HG03342 (cell line): ENCODE measurements at regions not wholly inside any gene's neighbourhood (a gene's known extent, or its start where the extent isn't known, plus 50 kb on each side); places are given as distances from the start of the nearest gene placed in this dataset.

Experiments
- ATAC-seq: cut with Tn5 transposase; IDR thresholded peaks from one replicate; pipeline ENCODE4 v1.9.1; 2021; ENCODE audit warnings: mild to moderate bottlenecking, moderate library complexity; ENCODE audit not compliant: unreplicated experiment

DNA sequence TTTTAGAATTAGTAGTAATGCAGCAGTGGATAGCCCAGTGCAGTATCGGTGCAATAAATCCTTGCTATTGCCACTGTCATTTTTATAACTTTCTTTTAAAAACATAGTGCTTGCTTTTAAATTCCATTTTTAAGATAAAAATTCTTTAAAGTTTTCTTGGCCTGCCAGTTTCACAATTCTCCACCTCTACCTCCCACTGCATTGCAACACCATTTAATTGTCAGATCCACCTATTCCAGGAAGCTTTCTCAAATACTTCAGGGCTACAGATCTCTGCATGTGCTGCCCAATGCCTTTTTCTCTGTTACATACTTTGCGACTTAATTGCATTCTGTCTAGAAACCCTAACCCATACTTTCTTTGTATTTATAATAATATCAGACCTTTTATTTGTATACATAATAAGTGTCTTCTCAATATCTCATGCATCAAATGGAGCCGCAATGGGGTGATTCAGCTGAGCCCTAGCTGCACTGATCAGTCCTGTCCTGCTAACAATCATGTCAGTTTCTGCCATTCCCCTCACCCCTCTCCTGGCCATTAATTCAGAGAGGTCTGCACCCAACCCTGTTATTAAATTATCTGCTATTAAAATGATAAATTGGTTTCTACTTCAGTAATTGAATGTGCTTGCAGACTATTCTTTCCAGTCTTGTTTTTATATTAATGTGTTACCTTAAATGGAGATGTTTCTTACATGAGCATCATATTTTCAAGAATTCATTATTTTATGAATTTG, 193.1 kb downstream of the SLIT2 start:
- ATAC-seq = no peak

DNA sequence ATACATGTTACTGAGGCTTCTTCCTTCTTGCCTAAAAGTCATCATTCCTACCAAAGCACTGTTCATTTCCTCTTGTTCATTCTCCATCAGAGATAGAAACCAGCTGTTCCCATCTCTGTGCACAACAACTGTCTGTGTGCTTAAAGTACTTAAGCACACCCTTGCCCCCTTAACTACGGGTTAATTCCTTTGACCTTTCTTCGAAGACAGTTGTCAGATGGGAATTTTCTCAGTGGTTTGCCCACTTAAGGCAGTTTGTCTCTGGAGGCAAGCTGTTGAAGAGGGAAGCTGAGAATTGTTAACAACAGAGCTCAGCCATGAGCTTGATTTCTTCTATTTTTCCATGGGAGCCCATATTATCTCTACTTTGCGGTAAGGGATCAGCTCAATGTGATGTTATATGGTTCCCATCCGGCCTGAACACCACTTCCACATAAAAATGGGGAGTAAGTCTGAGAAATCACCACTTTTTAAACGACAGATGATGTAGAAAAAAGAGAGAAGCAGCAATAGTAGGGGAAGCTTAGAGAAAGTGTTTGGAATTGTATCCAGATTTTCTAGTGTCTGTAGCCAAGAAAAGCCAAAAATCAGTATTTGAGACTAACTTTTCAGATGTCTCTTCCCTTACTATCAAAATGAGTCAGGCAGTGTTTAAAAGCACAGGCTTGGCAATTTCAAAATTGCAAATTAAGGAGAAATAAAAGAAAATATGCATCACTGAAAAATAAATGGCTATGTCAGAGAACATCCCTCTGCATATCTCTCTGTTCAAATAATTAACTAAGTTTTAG, 194.4 kb downstream of the SLIT2 start:
- ATAC-seq = no peak

DNA sequence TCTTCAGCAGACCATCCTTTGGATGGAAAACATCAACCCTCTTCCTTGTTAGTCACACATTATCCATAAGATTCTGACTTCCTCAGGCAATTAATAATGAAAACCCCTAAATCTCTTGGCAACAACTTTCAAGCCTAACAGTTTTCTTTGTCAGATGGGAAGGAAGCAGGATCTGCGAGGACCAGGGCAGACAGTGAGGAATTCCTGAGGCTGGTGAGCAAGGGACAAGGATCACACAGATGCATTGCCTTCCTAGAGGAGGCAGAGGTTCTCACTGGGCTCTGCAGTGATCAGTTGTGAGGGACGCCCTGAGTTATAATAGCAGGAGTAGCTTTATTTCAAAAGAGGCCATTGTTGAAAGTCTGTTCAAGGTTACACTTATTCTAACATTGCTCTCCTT, 195.4 kb downstream of the SLIT2 start:
- no peak for ATAC-seq

DNA sequence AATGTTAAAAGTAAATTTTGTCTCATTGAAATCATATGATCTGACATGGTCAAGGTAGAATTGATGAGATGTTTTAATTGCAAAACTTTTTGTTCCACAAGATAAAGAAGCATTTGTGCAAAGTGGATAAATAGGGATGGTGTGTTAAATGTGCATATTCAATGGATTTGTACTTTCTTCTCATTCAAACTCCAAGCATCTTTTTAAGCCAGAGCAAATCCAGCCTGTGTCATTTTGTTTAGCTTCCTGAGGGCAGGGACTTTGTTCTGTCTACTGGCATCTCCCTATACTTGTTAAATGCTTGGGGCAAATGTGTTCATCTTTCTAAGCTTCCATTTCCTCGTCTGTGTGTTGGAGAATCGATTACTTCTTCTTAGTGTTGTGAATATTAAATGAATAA, 200.3 kb downstream of the SLIT2 start:
- ATAC-seq = no peak

DNA sequence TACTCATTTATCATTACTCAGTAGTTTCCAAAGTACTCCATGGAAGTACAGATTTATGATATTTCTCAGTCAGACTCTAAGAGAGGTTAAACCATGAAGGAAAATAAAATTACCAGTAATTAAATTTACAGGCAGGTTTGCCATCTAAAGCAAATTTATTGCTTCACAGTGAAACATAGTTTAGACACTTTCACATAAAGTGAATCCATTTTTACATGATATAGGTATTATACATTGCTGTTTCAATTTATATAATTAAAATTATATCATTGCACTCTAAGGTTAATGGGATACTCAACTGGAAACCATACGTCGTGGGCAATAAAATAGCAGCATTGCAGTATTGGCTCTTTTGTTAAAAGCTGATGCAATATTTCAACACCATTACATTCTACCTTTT, 202.8 kb downstream of the SLIT2 start:
- no peak for ATAC-seq

DNA sequence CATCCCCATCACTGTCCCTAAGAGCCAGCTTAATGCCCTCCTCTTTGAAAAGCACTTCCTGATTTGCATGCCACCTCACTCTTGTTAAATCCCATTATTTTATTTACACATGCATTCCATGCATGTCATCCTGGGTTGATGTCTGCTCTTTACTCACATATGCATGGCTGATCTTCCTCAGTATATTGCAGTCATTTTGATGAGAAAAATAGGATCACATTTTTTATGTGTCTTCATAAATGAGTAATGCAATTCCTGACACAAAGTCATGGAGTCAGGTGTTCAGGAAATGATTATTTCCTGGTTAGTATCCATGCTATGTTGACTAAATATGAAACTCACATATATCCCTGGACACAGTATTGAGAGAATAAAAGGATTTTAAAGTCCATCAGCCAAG, 204.7 kb downstream of the SLIT2 start:
- no peak for ATAC-seq

DNA sequence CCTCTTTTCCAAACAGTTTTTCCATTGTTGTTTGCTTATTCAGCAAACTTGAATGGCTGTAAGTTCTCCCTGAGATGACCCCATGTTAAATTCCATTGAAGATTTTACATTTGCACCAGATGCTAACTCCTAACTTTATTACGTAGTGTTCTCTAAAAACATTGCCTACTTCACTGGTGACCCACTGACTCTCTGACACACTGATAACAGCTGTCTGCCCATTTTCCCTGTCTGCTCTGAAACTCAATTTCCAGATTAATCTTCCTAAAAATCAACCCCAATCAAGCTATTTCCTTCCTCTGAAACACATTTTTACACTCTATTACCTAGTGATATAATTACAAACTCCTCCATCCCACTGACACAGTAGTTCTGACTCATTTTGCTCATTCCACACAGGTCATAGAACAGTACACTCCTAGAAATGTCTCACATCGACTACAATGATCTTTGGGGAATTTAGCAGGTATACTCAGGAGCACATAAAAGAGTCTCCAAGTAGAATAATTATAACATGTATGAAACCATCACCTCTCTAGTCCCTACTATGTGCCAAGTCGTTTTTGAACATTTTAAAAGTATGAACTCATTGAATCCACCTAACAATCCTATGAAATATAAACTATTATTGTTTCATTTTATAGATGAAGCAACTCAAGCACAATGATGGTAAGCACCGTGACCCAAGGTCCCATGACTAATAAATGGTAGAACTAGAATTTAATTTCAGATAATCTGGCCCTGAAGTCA, 210.9 kb downstream of the SLIT2 start:
- no peak for ATAC-seq

DNA sequence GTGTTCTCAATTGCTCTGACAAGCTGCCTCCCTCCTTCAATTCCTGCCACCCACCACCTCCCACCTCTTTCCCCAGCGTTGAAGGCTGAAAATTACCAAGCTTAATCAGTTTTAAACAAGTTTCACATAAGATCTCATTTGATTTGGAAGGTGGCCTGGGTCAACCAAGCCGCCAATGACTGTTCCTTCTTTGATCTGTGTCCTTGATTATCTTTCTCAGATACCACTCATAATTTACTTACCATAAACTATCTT, 211.4 kb downstream of the SLIT2 start:
- ATAC-seq = no peak

DNA sequence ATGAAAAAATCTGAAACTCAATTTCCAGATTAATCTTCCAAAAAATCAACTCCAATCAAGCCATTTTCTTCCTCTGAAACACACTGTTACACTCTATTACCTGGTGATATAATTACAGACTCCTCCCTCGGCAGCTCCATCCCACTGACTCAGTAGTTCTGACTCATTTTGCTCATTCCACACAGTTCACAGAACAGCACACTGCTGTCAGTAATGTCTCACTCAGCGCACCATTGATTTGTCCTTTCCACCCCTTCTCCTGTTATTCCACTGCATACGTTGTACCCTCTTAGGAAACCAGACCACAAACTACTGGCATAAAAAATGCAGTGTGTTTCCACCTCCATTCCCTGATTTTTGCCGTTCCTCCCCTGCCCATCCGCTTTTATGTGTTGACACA, 212.7 kb downstream of the SLIT2 start:
- no peak for ATAC-seq

DNA sequence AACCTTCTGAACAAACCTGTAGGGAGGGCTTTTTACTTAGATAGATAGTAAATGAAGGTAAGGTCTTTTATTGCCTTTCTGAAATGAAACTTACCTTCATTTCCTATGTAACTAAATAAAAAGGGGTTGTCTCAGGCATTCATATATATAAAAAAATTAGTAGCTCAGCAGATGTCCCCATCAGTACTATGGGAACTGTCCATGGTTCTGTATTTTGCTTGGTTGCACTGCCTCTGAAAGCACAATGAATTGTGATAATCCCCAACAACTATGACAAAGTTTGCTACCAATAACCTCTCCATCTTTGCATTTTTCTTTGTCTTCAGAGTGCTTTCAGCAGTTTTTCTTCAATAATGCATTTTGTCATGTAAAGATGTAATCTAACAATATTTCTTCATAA, 222.4 kb downstream of the SLIT2 start:
- ATAC-seq = no peak

DNA sequence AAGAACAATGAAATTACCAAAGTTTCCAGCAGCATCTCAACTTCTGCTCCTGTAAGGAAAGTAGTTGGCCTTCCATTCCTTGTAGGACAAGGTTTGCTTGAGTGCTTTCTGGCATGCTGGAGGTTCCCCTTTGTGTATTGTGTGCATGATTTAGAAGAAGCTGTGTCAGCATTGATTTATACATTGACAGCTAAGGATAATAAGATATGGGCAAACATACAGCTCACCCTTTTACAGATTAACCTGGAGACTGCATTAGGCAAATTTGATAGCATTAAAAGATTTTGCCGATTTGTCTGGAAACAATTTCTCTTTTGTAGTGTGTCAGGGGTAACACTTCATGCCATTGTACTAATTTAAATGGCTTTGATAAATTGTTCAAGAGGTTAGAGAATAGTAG, 221.8 kb upstream of the PACRGL start:
- no peak for ATAC-seq

DNA sequence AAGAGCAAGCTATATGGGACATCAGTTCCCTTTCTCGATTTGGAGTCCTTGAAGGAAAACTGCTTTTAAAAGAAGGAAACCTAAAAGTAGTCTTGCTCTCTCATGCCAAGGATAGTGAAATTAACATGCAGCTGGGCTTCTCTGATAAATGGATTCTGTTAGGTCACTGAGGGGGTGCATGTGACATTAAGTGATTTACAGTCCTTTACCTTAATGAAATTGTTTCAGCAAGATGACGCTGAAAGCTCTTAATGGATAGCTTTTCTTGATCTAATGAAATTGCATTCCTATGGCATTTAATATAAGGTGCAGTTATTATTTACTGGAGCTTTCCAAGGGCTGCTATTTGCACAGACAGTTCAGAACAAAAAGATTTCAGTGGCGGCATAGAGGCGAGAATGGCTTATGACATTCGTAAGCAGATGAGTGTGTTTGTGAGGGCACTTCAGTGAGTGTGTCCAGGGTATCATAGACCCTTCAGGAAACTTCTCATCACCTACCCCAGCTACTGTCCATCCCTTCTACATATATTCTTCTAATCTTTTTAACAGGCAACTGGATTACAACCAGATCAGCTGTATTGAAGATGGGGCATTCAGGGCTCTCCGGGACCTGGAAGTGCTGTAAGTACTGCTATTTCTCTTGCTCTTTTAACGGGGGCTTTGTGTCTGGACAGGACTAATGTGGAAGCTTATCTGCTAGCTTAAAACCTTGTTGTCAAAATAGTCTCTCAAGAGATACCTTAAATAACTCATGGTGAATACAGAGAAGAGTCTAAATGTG, 219.9 kb upstream of the PACRGL start:
- ATAC-seq = no peak

DNA sequence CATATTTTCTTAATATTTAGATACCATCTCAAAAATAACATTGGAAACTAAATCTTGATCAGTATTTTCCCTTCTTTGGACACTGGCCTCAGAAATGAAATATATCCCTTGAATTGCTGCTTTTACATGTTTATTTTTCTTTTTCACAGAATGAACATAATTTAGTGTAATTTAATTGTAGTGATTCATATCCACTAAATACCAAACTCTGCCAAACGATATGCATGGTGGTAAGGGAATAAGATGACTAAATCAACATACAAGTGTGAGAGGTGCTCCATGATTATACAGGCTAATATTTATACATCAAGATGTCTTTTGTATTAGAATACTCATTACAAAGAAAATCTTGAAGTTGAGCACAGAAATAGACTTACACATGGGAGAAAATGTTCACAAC, 216.8 kb upstream of the PACRGL start:
- no peak for ATAC-seq

DNA sequence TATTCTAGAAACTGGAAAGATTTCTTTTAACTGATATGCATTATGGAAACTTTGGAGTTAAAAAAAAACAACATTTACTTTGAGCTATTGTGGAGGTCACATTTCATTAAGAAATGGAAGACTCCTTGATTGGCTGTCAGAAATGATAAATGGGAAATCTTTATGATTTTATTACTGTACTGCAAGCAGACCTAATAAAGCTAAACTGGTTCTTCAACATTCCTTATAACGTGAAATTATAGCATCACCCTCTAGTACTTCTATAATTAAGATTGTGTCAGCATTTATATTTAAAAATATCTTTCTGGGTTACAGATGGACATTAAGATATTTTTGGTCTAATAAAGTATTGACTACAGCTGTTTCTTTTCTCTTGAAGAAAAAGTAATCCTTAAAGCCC, 213.8 kb upstream of the PACRGL start:
- ATAC-seq = no peak

DNA sequence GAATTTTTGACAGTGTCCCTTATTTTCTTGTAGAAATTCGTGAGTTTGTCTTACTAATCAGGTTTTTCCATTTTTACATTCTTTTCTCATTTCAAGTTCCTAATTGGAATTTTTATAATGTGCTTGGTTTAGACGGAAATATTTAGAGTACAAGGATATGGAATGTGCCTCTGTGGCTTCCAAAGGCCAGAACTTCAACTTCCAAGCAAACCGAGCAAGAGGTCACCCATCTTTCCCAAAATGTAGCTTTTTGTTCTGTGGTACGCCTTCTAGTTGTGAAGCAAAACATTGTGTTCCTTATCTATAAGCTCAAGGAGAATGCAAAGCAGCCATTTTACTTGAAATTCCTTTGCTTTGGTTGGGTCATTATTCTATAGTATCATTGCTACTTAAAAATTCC, 212.8 kb upstream of the PACRGL start:
- no peak for ATAC-seq

DNA sequence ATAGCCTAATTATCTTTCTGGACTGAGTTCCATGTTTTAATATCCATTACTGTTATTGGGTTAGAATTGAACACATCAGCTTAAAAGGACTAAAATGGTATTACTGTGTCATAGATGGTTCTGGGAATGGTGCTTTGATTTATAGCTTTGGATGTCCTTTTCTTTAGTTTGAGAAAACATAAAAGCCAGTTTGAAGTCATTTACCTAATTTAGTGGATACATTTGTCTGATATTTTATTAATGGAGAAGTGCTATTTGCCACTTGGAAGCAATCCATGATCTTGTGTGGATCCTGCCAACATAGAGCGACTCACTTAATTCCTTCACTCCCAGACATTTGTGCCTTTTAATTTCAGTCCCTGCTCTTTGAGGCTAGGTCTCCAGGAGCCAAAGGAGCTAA, 212.4 kb upstream of the PACRGL start:
- ATAC-seq = no peak

DNA sequence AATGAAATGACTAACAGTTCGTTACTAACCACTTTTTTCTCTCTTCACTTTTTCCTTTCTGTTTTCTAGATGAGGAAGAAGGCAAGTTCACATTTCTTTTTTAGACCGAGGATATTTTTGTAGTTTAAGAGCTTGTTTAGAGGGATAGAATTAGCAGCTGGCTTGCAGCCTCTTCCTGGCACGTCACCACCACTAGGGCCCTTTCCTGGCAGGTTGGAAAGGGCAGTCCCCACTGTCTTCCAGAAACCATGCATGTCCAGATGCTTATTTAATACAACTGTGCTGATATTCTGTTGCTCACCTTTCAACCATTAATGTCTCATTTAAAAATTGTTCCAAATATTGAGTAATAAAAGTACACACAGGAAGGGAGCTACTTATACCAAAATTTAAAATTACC, 209.5 kb upstream of the PACRGL start:
- ATAC-seq = no peak

DNA sequence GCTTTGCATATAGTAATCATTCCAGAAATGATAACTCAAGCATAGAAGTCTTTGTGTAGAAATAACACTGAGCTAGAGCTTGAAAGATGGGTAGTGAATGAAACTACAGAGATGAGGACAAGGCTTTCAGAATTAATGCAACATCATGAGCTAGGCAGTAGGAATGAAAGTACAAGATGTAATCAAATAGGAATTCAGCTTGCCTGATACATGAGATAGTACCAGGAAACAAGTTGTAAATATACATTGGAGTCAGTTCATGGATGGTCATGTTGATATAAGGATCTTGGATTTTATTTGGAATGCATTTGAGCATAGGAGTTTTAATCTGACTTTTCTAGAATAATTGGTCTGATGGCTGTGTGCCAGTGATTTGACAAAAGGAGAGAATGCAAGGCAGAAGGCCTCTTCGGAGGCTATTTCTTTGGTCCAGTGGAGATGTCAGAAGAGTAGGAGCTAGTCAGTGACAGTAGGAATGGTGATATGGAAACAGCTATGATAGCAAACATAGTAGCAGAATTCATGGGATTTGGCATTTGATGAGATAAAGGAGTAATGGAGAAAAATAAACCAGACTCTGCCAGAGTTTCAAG, 206.4 kb upstream of the PACRGL start:
- no peak for ATAC-seq

DNA sequence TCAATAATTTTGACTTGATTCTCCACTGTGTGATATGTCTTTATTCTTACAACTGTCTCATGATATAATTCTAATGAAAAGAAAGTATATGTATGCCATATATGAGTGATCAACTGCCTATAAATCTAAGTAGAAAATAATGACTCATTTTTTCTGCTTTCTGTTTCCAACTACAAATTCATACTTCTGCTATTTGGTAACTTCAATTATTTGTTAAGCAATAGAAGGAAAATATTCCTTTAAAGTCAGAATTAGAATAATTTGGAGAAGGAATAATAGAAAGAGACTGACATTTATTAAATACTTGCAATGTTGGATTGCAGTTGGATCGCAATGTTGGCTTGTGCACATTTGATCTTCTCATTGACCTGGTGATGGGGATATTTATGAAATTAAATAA, 204.2 kb upstream of the PACRGL start:
- no peak for ATAC-seq

DNA sequence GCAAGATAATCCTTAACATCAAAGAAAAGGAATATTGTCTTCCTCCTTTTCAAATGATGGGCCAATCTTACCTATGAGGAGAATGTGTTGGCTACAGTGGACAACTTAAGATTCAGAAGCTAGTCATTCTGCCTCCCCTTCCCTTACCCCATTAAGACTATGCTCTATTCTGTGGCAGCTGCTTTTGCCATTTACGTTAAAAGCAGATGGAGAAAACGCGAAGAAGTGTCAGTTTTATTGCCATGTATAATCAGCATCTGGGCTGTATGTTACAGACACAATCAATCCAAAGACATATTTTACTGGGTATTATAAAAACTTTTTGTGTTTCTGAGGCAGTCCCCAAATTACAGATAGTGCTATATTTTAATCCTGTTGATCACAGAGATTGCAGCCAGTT, 196.1 kb upstream of the PACRGL start:
- no peak for ATAC-seq

DNA sequence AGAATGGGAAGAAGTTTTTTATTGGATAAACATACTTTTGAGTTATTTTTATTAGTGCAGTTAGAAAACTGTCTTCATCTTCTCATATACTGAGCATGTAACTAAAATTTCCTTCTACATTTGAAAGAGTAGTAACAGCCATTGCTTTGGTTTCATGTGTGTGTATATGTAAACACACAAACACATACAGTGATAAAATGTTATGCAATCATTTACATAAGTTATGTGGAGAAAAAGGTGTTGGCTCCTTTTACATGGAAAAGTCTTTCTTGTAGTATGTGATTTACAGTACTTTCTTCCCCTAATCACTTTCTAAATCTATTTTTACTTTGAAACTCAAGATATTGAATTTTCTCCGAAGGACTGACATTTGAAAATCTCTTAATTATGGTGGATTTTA, 194.3 kb upstream of the PACRGL start:
- no peak for ATAC-seq
